Endodermal cell (in vitro differentiated cells): ENCODE measurements at regions not wholly inside any gene's neighbourhood (a gene's known extent, or its start where the extent isn't known, plus 50 kb on each side); places are given as distances from the start of the nearest gene placed in this dataset.

Experiments used
- DNase-seq: peaks from one replicate; pipeline ENCODE4 v3.0.0-alpha.2; 2017
- H3K27ac ChIP-seq: 2 replicates; pipeline ENCODE4 v1.5.1; 2013; ENCODE audit warnings: mild to moderate bottlenecking, low read depth, low read length, moderate library complexity
- H3K27me3 ChIP-seq: 2 replicates; pipeline ENCODE4 v1.6.1; 2013; ENCODE audit warnings: mild to moderate bottlenecking, low read length, moderate library complexity; ENCODE audit not compliant: insufficient read depth, control insufficient read depth, poor library complexity, severe bottlenecking
- H3K36me3 ChIP-seq: 2 replicates; pipeline ENCODE4 v1.7.0; 2013; ENCODE audit warnings: mild to moderate bottlenecking, low read length, moderate library complexity; ENCODE audit not compliant: control insufficient read depth, insufficient read depth
- H3K4me1 ChIP-seq: one replicate; pipeline ENCODE4 v1.7.0; 2013; ENCODE audit warnings: low read length; ENCODE audit not compliant: control insufficient read depth, insufficient read depth
- H3K4me3 ChIP-seq: 2 replicates; pipeline ENCODE4 v1.5.1; 2013; ENCODE audit warnings: mild to moderate bottlenecking, low read length, moderate library complexity
- H3K9ac ChIP-seq: 2 replicates; pipeline ENCODE4 v1.6.1; 2013; ENCODE audit warnings: mild to moderate bottlenecking, low read length, moderate library complexity; ENCODE audit not compliant: poor library complexity, severe bottlenecking; ENCODE audit errors: extremely low read depth
- H3K9me3 ChIP-seq: 2 replicates; pipeline ENCODE4 v1.6.1; 2013; ENCODE audit warnings: mild to moderate bottlenecking, low read length, moderate library complexity; ENCODE audit not compliant: control insufficient read depth
- H3K27ac Mint-ChIP-seq: 2 replicates; pipeline ENCODE4 v1.8.0; 2020; ENCODE audit warnings: mixed read lengths
- H3K27me3 Mint-ChIP-seq: 2 replicates; pipeline ENCODE4 v1.8.0; 2021; ENCODE audit warnings: mild to moderate bottlenecking, mixed read lengths; ENCODE audit not compliant: insufficient read depth
- H3K36me3 Mint-ChIP-seq: 2 replicates; pipeline ENCODE4 v1.8.0; 2020; ENCODE audit warnings: low read depth, mixed read lengths
- H3K4me1 Mint-ChIP-seq: 2 replicates; pipeline ENCODE4 v1.8.0; 2020; ENCODE audit warnings: mixed read lengths
- H3K4me3 Mint-ChIP-seq: 2 replicates; pipeline ENCODE4 v1.8.0; 2020; ENCODE audit warnings: mild to moderate bottlenecking, moderate library complexity, mixed read lengths
- H3K9me3 Mint-ChIP-seq: 2 replicates; pipeline ENCODE4 v1.8.0; 2020; ENCODE audit warnings: mild to moderate bottlenecking, mixed read lengths
- CTCF ChIP-seq: fragments of 200-600 bp; sonication (generic); conservative IDR thresholded peaks from 2 replicates; pipeline ENCODE4 v1.5.0; 2021; ENCODE audit warnings: antibody characterized with exemption, mild to moderate bottlenecking
- WGBS, 2 experiments: methylation state at CpG; one replicate each; pipeline versions ENCODE4 v1.1.5 to v1.1.7; 2013; ENCODE audit warnings: missing lambda C conversion rate in 2 of 2, mixed read lengths in 1 of 2; ENCODE audit not compliant: insufficient coverage in 1 of 2, insufficient read length in 1 of 2; 5-methylcytosine and 5-hydroxymethylcytosine counted together

GRCh38 chr14:42548349-42548748 lies 941.7 kb downstream of the LRFN5 start:
- DNase-seq: no peak
- no peak overlapping the region for H3K27ac ChIP-seq
- H3K9me3 Mint-ChIP-seq: no peaks in the 10 kb centered on the region
- H3K36me3 ChIP-seq: no peaks in the 10 kb centered on the region
- no peaks in the 10 kb centered on the region for H3K4me1 ChIP-seq
- H3K27me3 Mint-ChIP-seq: no peaks in the 10 kb centered on the region
- H3K27ac Mint-ChIP-seq: no peak overlapping the region
- no peak overlapping the region for H3K4me3 ChIP-seq
- no peak overlapping the region for H3K9ac ChIP-seq
- TF ChIP-seq CTCF: no peak
- H3K4me3 Mint-ChIP-seq: no peak overlapping the region
- H3K36me3 Mint-ChIP-seq: no peaks in the 10 kb centered on the region
- no peaks in the 10 kb centered on the region for H3K4me1 Mint-ChIP-seq
- no peaks in the 10 kb centered on the region for H3K27me3 ChIP-seq
- no peaks in the 10 kb centered on the region for H3K9me3 ChIP-seq

- no peak overlapping the region for H3K4me3 Mint-ChIP-seq
- H3K27ac Mint-ChIP-seq: no peak overlapping the region
- Histone ChIP-seq H3K36me3 (no peaks in the 10 kb centered on the region), H3K4me1 (no peaks in the 10 kb centered on the region), H3K9me3 (no peaks in the 10 kb centered on the region), H3K27ac (no peak overlapping the region), H3K9ac (no peak overlapping the region), H3K4me3 (no peak overlapping the region), H3K27me3 (no peaks in the 10 kb centered on the region)
- no peaks in the 10 kb centered on the region for H3K4me1 Mint-ChIP-seq
- H3K9me3 Mint-ChIP-seq: no peaks in the 10 kb centered on the region
- WGBS, 2 experiments: 100% methylated on average over 1 of the region's 2 CpGs; no CpG with 5 or more reads in 1 of the 2 experiments
- H3K27me3 Mint-ChIP-seq: no peaks in the 10 kb centered on the region
- no peak for DNase-seq
- no peak for TF ChIP-seq CTCF
- no peaks in the 10 kb centered on the region for H3K36me3 Mint-ChIP-seq
These were observed 939.0 kb downstream of the LRFN5 start for GRCh38 chr14:42545636-42546035.

- Histone ChIP-seq H3K4me3 (no peak overlapping the region), H3K27ac (no peak overlapping the region), H3K4me1 (no peaks in the 10 kb centered on the region), H3K27me3 (no peaks in the 10 kb centered on the region), H3K9ac (no peak overlapping the region), H3K9me3 (no peaks in the 10 kb centered on the region), H3K36me3 (no peaks in the 10 kb centered on the region)
- Mint-ChIP-seq H3K27me3 (no peaks in the 10 kb centered on the region), H3K27ac (no peak overlapping the region), H3K9me3 (no peaks in the 10 kb centered on the region), H3K4me3 (no peak overlapping the region), H3K36me3 (no peaks in the 10 kb centered on the region), H3K4me1 (no peaks in the 10 kb centered on the region)
- 98 to 100% methylated on average over 2 of the region's 3 CpGs for WGBS, 2 experiments
- no peak for DNase-seq
- TF ChIP-seq CTCF: no peak
These were observed 934.9 kb downstream of the LRFN5 start for GRCh38 chr14:42541535-42542001.
